Ascending aorta (tissue), 2 donors: ENCODE measurements at regions not wholly inside any gene's neighbourhood (a gene's known extent, or its start where the extent isn't known, plus 50 kb on each side); places are given as distances from the start of the nearest gene placed in this dataset.

ENCODE experiments used
- DNase-seq, 2 donors: peaks; one replicate each; pipeline ENCODE4 v3.0.0-alpha.2; 2019; ENCODE audit warnings: low spot score in 2 of 2
- H3K27ac ChIP-seq, 2 donors: fragments of 200-600 bp; sonication (generic); one replicate each; pipeline ENCODE4 v1.5.1; 2016 to 2017; ENCODE audit warnings: mild to moderate bottlenecking in 1 of 2
- H3K27me3 ChIP-seq: fragments of 200-600 bp; sonication (generic); one replicate; pipeline ENCODE4 v1.5.1; 2017
- H3K36me3 ChIP-seq, 2 donors: fragments of 200-600 bp; sonication (generic); one replicate each; pipeline ENCODE4 v1.5.1; 2016
- H3K4me1 ChIP-seq, 2 donors: fragments of 200-600 bp; sonication (generic); one replicate each; pipeline ENCODE4 v1.5.1; 2016 to 2017; ENCODE audit warnings: mild to moderate bottlenecking in 1 of 2
- H3K4me3 ChIP-seq, 2 donors: fragments of 200-600 bp; sonication (generic); one replicate each; pipeline ENCODE4 v1.5.1; 2016 to 2017; ENCODE audit warnings: mild to moderate bottlenecking in 1 of 2
- H3K9me3 ChIP-seq, 2 donors: fragments of 200-600 bp; sonication (generic); one replicate each; pipeline ENCODE4 v1.5.1; 2016
- CTCF ChIP-seq, 3 experiments: fragments of 200-600 bp in 2 of 3; fragments of 450-650 bp in 1 of 3; sonication (generic) in 2 of 3; IDR thresholded peaks; one replicate each; pipeline ENCODE4 v1.5.1; 2016 to 2019; ENCODE audit warnings: antibody characterized with exemption in 3 of 3, mild to moderate bottlenecking in 1 of 3, moderate library complexity in 1 of 3
- intact Hi-C: fragments of 100-400 bp; cut with DNase I; formaldehyde crosslinking; loops from one replicate; pipeline ENCODE4 v1.15.1; 2023

- H3K27ac ChIP-seq, result no peak overlapping the region
- no peaks in the 10 kb centered on the region for H3K4me1 ChIP-seq
- intact Hi-C loops, result no loop called here
- no peaks in the 10 kb centered on the region for H3K27me3 ChIP-seq
- DNase-seq, result no peak
- no peaks in the 10 kb centered on the region for H3K36me3 ChIP-seq
- no peak for TF ChIP-seq CTCF (IDR thresholded peaks at IDR 0.05)
- no peak overlapping the region for H3K4me3 ChIP-seq
- no peaks in the 10 kb centered on the region for H3K9me3 ChIP-seq
These were observed 163.4 kb upstream of the C1orf174 start for GRCh38 chr1:4063516-4063915.

GRCh38 chr1:4064150-4064889 is 164.2 kb upstream of the C1orf174 start:
- TF ChIP-seq CTCF (IDR thresholded peaks at IDR 0.05), result no peak
- no peak for DNase-seq
- Histone ChIP-seq H3K27me3 (no peaks in the 10 kb centered on the region), H3K9me3 (no peaks in the 10 kb centered on the region), H3K4me1 (no peaks in the 10 kb centered on the region), H3K4me3 (no peak overlapping the region), H3K36me3 (no peaks in the 10 kb centered on the region), H3K27ac (no peak overlapping the region)
- intact Hi-C loops, result no loop called here

GRCh38 chr1:4066860-4067599 is 167.0 kb upstream of the C1orf174 start:
- intact Hi-C loops, result no loop called here
- Histone ChIP-seq H3K27me3 (no peaks in the 10 kb centered on the region), H3K4me1 (no peaks in the 10 kb centered on the region), H3K27ac (no peak overlapping the region), H3K4me3 (no peak overlapping the region), H3K9me3 (no peaks in the 10 kb centered on the region), H3K36me3 (no peaks in the 10 kb centered on the region)
- no peak for DNase-seq
- no peak for TF ChIP-seq CTCF (IDR thresholded peaks at IDR 0.05)

GRCh38 chr1:4068076-4068475 is 168.0 kb upstream of the C1orf174 start:
- Histone ChIP-seq H3K9me3 (no peaks in the 10 kb centered on the region), H3K36me3 (no peaks in the 10 kb centered on the region), H3K27ac (no peak overlapping the region), H3K4me1 (no peaks in the 10 kb centered on the region), H3K4me3 (no peak overlapping the region), H3K27me3 (no peaks in the 10 kb centered on the region)
- peak in 1 of 2 donors; percentile 2 for DNase-seq
- no peak for TF ChIP-seq CTCF (IDR thresholded peaks at IDR 0.05)
- intact Hi-C loops, result no loop called here

- Histone ChIP-seq H3K4me3 (no peak overlapping the region), H3K9me3 (no peaks in the 10 kb centered on the region), H3K27ac (no peak overlapping the region), H3K36me3 (no peaks in the 10 kb centered on the region), H3K4me1 (no peaks in the 10 kb centered on the region), H3K27me3 (no peaks in the 10 kb centered on the region)
- TF ChIP-seq CTCF (IDR thresholded peaks at IDR 0.05), result no peak
- intact Hi-C loops, result no loop called here
- DNase-seq, result peak in 1 of 2 donors; percentile 15
These were observed 171.6 kb upstream of the C1orf174 start for GRCh38 chr1:4071653-4072052.
